H1 (cell line): ENCODE measurements at regions not wholly inside any gene's neighbourhood (a gene's known extent, or its start where the extent isn't known, plus 50 kb on each side); places are given as distances from the start of the nearest gene placed in this dataset.

Experiments
- CHD1 ChIP-seq: IDR thresholded peaks from 2 replicates; pipeline ENCODE4 v1.6.1; 2012; ENCODE audit warnings: low read depth, low read length, improper control_type of control experiment
- CHD2 ChIP-seq: IDR thresholded peaks from 2 replicates; pipeline ENCODE4 v1.6.1; 2012; ENCODE audit warnings: low read length, improper control_type of control experiment
- MAX ChIP-seq: IDR thresholded peaks from 2 replicates; pipeline ENCODE4 v1.6.1; 2012; ENCODE audit warnings: inconsistent platforms

GRCh38 chr10:78361031-78361430 is 327.4 kb downstream of the RPS24 start (continued):
- TF ChIP-seq CHD2 (no peak), CHD1 (no peak), MAX (no peak)
